HL-60 (cell line): ENCODE measurements at regions not wholly inside any gene's neighbourhood (a gene's known extent, or its start where the extent isn't known, plus 50 kb on each side); places are given as distances from the start of the nearest gene placed in this dataset.
"Not testable (repeated sequence)": the region's sequence is repeated elsewhere in the genome, so short reads cannot be mapped to it uniquely, and the experiment has no call there.

Experiments used
- DNase-seq, 2 experiments: peaks; one replicate each; pipeline ENCODE4 v3.0.0-alpha.2; 2010 to 2020; ENCODE audit warnings: low read depth in 1 of 2, low spot score in 1 of 2
- H3K27ac ChIP-seq: fragments of 250-450 bp; sonication (Bioruptor Pico); replicated peaks from 2 replicates; pipeline ENCODE4 v1.5.1; 2020; ENCODE audit warnings: mild to moderate bottlenecking, moderate library complexity
- H3K27me3 ChIP-seq: fragments of 250-450 bp; sonication (Bioruptor Pico); 2 replicates; pipeline ENCODE4 v1.5.1; 2021; ENCODE audit warnings: mild to moderate bottlenecking, moderate library complexity; ENCODE audit not compliant: insufficient read depth, poor library complexity, severe bottlenecking
- H3K4me3 ChIP-seq: replicated peaks from 2 replicates; pipeline ENCODE4 v1.5.1; 2011; ENCODE audit warnings: mild to moderate bottlenecking, control low read depth, low read length; ENCODE audit not compliant: insufficient read depth
- CTCF ChIP-seq: IDR thresholded peaks from one replicate; pipeline ENCODE4 v1.5.1; 2011; ENCODE audit warnings: low read length, control low read depth, inconsistent platforms; ENCODE audit not compliant: insufficient read depth
- GABPA ChIP-seq: IDR thresholded peaks from 2 replicates; pipeline ENCODE4 v1.6.1; 2012; ENCODE audit warnings: low read depth
- POLR2AphosphoS5 ChIP-seq: IDR thresholded peaks from 2 replicates; pipeline ENCODE4 v1.6.1; 2012; ENCODE audit warnings: low read depth
- SPI1 ChIP-seq: IDR thresholded peaks from 2 replicates; pipeline ENCODE4 v1.6.1; 2012; ENCODE audit warnings: low read depth, mild to moderate bottlenecking, borderline replicate concordance
- TF ChIP-seq, protein P1 (sequence below): IDR thresholded peaks from 2 replicates; pipeline ENCODE4 v1.6.1; 2012; ENCODE audit warnings: low read depth; ENCODE audit not compliant: insufficient replicate concordance

DNA sequence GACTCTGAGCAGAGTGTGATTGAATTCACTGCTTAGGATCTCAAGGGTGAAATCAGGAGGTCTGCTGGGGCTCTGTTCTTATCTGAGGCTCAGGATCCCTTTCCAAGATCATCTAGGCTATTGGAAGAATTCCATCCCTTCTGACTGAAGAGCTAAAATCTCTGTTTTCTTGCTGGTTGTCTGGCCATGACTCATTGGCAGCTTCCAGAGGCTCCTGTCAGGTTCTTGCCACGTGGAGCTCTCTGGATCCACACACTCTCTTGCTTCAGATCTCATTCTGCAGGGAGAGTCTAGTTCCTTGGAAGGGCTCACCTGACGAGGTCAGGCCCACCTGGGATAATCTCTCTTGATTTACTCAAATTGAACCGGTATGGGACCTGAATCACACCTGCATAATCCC lies 930.7 kb downstream of the CDH8 start:
- H3K4me3 ChIP-seq, result no peak overlapping the region
- no peak for DNase-seq
- TF ChIP-seq SPI1, result no peak
- TF ChIP-seq GABPA, result no peak
- no peak for TF ChIP-seq POLR2AphosphoS5
- no peak for TF ChIP-seq CTCF
- TF ChIP-seq, protein P1, sequence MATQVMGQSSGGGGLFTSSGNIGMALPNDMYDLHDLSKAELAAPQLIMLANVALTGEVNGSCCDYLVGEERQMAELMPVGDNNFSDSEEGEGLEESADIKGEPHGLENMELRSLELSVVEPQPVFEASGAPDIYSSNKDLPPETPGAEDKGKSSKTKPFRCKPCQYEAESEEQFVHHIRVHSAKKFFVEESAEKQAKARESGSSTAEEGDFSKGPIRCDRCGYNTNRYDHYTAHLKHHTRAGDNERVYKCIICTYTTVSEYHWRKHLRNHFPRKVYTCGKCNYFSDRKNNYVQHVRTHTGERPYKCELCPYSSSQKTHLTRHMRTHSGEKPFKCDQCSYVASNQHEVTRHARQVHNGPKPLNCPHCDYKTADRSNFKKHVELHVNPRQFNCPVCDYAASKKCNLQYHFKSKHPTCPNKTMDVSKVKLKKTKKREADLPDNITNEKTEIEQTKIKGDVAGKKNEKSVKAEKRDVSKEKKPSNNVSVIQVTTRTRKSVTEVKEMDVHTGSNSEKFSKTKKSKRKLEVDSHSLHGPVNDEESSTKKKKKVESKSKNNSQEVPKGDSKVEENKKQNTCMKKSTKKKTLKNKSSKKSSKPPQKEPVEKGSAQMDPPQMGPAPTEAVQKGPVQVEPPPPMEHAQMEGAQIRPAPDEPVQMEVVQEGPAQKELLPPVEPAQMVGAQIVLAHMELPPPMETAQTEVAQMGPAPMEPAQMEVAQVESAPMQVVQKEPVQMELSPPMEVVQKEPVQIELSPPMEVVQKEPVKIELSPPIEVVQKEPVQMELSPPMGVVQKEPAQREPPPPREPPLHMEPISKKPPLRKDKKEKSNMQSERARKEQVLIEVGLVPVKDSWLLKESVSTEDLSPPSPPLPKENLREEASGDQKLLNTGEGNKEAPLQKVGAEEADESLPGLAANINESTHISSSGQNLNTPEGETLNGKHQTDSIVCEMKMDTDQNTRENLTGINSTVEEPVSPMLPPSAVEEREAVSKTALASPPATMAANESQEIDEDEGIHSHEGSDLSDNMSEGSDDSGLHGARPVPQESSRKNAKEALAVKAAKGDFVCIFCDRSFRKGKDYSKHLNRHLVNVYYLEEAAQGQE, result no peak
- H3K27me3 ChIP-seq, result no peaks in the 10 kb centered on the region
- no peak overlapping the region for H3K27ac ChIP-seq

GRCh38 chr16:61098505-61098904 lies 937.7 kb downstream of the CDH8 start:
- Histone ChIP-seq H3K27ac (no peak overlapping the region), H3K27me3 (no peaks in the 10 kb centered on the region), H3K4me3 (no peak overlapping the region)
- DNase-seq, result no peak
- TF ChIP-seq GABPA (no peak), CTCF (no peak), SPI1 (no peak), POLR2AphosphoS5 (no peak)
- TF ChIP-seq, protein P1, result no peak

- DNase-seq, H3K4me3 ChIP-seq, H3K27ac ChIP-seq: not testable (repeated sequence)
These were observed 944.9 kb downstream of the CDH8 start for GRCh38 chr16:61091300-61091699.

DNA sequence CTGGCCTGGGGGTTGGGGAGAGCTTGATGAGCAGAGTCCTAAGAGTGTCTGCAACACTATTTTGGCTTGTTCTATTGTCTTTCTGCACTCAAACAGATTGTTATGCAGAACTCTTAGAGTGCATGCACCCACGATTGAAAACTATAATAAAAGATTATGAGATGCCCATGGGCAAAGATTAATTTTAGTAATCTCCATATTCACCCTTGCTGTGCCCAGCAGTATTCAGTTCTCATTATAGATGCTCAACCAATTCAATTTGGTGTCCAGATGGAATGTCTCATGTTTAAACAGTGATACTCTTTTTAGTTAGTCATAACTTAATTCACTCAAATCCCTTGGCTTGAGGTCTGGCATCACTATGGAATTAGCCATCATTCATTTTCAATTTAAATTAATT lies 952.5 kb downstream of the CDH8 start:
- no peaks in the 10 kb centered on the region for H3K27me3 ChIP-seq
- no peak overlapping the region for H3K4me3 ChIP-seq
- TF ChIP-seq SPI1 (no peak), CTCF (no peak), POLR2AphosphoS5 (no peak)
- no peak overlapping the region for H3K27ac ChIP-seq
- DNase-seq, result no peak

More at GRCh38 chr16:61091300-61091699, 944.9 kb downstream of the CDH8 start:
- H3K27me3 ChIP-seq, result not testable (repeated sequence)
